HL-60 (cell line): ENCODE measurements at regions not wholly inside any gene's neighbourhood (a gene's known extent, or its start where the extent isn't known, plus 50 kb on each side); places are given as distances from the start of the nearest gene placed in this dataset.

Experiments used
- CTCF ChIP-seq: IDR thresholded peaks from one replicate; pipeline ENCODE4 v1.5.1; 2011; ENCODE audit warnings: low read length, control low read depth, inconsistent platforms; ENCODE audit not compliant: insufficient read depth
- GABPA ChIP-seq: IDR thresholded peaks from 2 replicates; pipeline ENCODE4 v1.6.1; 2012; ENCODE audit warnings: low read depth
- TF ChIP-seq, protein P1 (sequence below): IDR thresholded peaks from 2 replicates; pipeline ENCODE4 v1.6.1; 2012; ENCODE audit warnings: low read depth; ENCODE audit not compliant: insufficient replicate concordance

GRCh38 chr6:28747083-28747630, 176.6 kb downstream of the TRIM27 start:
- TF ChIP-seq CTCF (no peak), GABPA (no peak)
- TF ChIP-seq, protein P1, sequence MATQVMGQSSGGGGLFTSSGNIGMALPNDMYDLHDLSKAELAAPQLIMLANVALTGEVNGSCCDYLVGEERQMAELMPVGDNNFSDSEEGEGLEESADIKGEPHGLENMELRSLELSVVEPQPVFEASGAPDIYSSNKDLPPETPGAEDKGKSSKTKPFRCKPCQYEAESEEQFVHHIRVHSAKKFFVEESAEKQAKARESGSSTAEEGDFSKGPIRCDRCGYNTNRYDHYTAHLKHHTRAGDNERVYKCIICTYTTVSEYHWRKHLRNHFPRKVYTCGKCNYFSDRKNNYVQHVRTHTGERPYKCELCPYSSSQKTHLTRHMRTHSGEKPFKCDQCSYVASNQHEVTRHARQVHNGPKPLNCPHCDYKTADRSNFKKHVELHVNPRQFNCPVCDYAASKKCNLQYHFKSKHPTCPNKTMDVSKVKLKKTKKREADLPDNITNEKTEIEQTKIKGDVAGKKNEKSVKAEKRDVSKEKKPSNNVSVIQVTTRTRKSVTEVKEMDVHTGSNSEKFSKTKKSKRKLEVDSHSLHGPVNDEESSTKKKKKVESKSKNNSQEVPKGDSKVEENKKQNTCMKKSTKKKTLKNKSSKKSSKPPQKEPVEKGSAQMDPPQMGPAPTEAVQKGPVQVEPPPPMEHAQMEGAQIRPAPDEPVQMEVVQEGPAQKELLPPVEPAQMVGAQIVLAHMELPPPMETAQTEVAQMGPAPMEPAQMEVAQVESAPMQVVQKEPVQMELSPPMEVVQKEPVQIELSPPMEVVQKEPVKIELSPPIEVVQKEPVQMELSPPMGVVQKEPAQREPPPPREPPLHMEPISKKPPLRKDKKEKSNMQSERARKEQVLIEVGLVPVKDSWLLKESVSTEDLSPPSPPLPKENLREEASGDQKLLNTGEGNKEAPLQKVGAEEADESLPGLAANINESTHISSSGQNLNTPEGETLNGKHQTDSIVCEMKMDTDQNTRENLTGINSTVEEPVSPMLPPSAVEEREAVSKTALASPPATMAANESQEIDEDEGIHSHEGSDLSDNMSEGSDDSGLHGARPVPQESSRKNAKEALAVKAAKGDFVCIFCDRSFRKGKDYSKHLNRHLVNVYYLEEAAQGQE = no peak
